IMR-90 (cell line): ENCODE measurements at regions not wholly inside any gene's neighbourhood (a gene's known extent, or its start where the extent isn't known, plus 50 kb on each side); places are given as distances from the start of the nearest gene placed in this dataset.

Source experiments
- ATAC-seq: fragments of 200-7000 bp; cut with Tn5 transposase; 2 replicates; pipeline ENCODE4 v1.9.1; 2020; ENCODE audit warnings: low read depth, mild to moderate bottlenecking, moderate library complexity
- BruUV-seq: library from RNA; stranded (reverse); fragments of 400-500 nt; replicated peaks from 2 replicates; lab custom pipeline; 2021; lab: Mats Ljungman, UMichigan
- CTCF ChIA-PET: fragments of 300-600 bp; formaldehyde crosslinking; extraction: SDS; loops from one replicate; lab custom pipeline; 2021; ENCODE audit warnings: antibody characterized with exemption; lab: Yijun Ruan, JAX
- POLR2A ChIA-PET: fragments of 300-600 bp; sonication (Branson Sonifier 250); formaldehyde crosslinking; loops from one replicate; lab custom pipeline; 2022; ENCODE audit warnings: antibody characterized with exemption; ENCODE audit not compliant: unreplicated experiment; lab: Charles Lee
- DNase-seq: peaks from one replicate; pipeline ENCODE4 v3.0.0; 2013
- H2AFZ ChIP-seq: replicated peaks from 2 replicates; pipeline ENCODE3; 2013; ENCODE audit warnings: low read length, mild to moderate bottlenecking; ENCODE audit not compliant: poor library complexity
- H2AK5ac ChIP-seq: 2 replicates; pipeline ENCODE4 v1.6.1; 2013; ENCODE audit warnings: low read depth, low read length, inconsistent platforms
- H2AK9ac ChIP-seq: replicated peaks from 2 replicates; pipeline ENCODE3; 2013; ENCODE audit warnings: mild to moderate bottlenecking, low read depth, low read length, moderate library complexity; ENCODE audit not compliant: poor library complexity
- H2BK120ac ChIP-seq: 2 replicates; pipeline ENCODE4 v1.6.1; 2013; ENCODE audit warnings: low read depth, low read length, inconsistent platforms
- H2BK15ac ChIP-seq: 3 replicates; pipeline ENCODE4 v1.6.1; 2013; ENCODE audit warnings: low read depth, low read length, inconsistent platforms
- H2BK20ac ChIP-seq: 2 replicates; pipeline ENCODE4 v1.6.1; 2013; ENCODE audit warnings: low read depth, mild to moderate bottlenecking, inconsistent platforms, low read length, moderate library complexity
- H2BK5ac ChIP-seq: 2 replicates; pipeline ENCODE4 v1.6.1; 2013; ENCODE audit warnings: mild to moderate bottlenecking, low read depth, low read length, inconsistent platforms; ENCODE audit not compliant: poor library complexity, severe bottlenecking
- H3K14ac ChIP-seq: replicated peaks from 2 replicates; pipeline ENCODE4 v1.6.1; 2013; ENCODE audit warnings: low read depth, low read length, inconsistent platforms
- H3K18ac ChIP-seq: 2 replicates; pipeline ENCODE4 v1.6.1; 2013; ENCODE audit warnings: low read depth, low read length, control low read depth
- H3K23ac ChIP-seq: 2 replicates; pipeline ENCODE4 v1.6.1; 2013; ENCODE audit warnings: low read depth, low read length, inconsistent platforms
- H3K27ac ChIP-seq: 2 replicates; pipeline ENCODE4 v1.5.1; 2013; ENCODE audit warnings: mild to moderate bottlenecking, control low read depth, low read length; ENCODE audit not compliant: insufficient read depth
- H3K27me3 ChIP-seq: 2 replicates; pipeline ENCODE4 v1.6.1; 2013; ENCODE audit warnings: low read length; ENCODE audit not compliant: control insufficient read depth, insufficient read depth
- H3K36me3 ChIP-seq: 2 replicates; pipeline ENCODE4 v1.6.1; 2013; ENCODE audit warnings: low read length, mixed read lengths; ENCODE audit not compliant: control insufficient read depth, insufficient read depth
- H3K4ac ChIP-seq: 2 replicates; pipeline ENCODE4 v1.6.1; 2013; ENCODE audit warnings: low read depth, low read length, inconsistent platforms
- H3K4me1 ChIP-seq: 2 replicates; pipeline ENCODE4 v1.6.1; 2013; ENCODE audit warnings: low read length, mixed read lengths; ENCODE audit not compliant: control insufficient read depth, insufficient read depth
- H3K4me2 ChIP-seq: 2 replicates; pipeline ENCODE4 v1.6.1; 2013; ENCODE audit warnings: low read depth, mild to moderate bottlenecking, control low read depth, low read length, moderate library complexity
- H3K4me3 ChIP-seq: 2 replicates; pipeline ENCODE4 v1.5.1; 2013; ENCODE audit warnings: low read depth, mild to moderate bottlenecking, control low read depth, low read length, moderate library complexity; ENCODE audit not compliant: insufficient read depth
- H3K56ac ChIP-seq: 2 replicates; pipeline ENCODE4 v1.6.1; 2013; ENCODE audit warnings: low read length, inconsistent platforms; ENCODE audit not compliant: insufficient read depth; ENCODE audit errors: extremely low read depth
- H3K79me1 ChIP-seq, 2 experiments: 2 replicates each; pipeline ENCODE4 v1.6.1; 2013; ENCODE audit warnings: low read length in 2 of 2, inconsistent platforms in 1 of 2, low read depth in 1 of 2
- H3K9ac ChIP-seq: 2 replicates; pipeline ENCODE4 v1.6.1; 2013; ENCODE audit warnings: low read depth, low read length, control low read depth
- H3K9me1 ChIP-seq: 2 replicates; pipeline ENCODE4 v1.6.1; 2013; ENCODE audit warnings: low read length, inconsistent platforms; ENCODE audit not compliant: insufficient read depth
- H3K9me3 ChIP-seq: 2 replicates; pipeline ENCODE4 v1.6.1; 2013; ENCODE audit warnings: low read length; ENCODE audit not compliant: control insufficient read depth, insufficient read depth
- H4K20me1 ChIP-seq: 2 replicates; pipeline ENCODE4 v1.6.1; 2013; ENCODE audit warnings: low read length, inconsistent platforms; ENCODE audit not compliant: insufficient read depth
- H4K5ac ChIP-seq: 2 replicates; pipeline ENCODE4 v1.6.1; 2013; ENCODE audit warnings: mild to moderate bottlenecking, low read depth, low read length, control low read depth
- H4K8ac ChIP-seq, 2 experiments: 2 replicates each; pipeline ENCODE4 v1.6.1; 2013; ENCODE audit warnings: low read depth in 2 of 2, low read length in 2 of 2, control low read depth in 1 of 2, inconsistent platforms in 1 of 2
- H4K91ac ChIP-seq: 2 replicates; pipeline ENCODE4 v1.6.1; 2013; ENCODE audit warnings: low read depth, low read length, inconsistent platforms; ENCODE audit not compliant: insufficient read depth
- BHLHE40 ChIP-seq: fragments of 150-350 bp; IDR thresholded peaks from 2 replicates; pipeline ENCODE4 v1.6.1; 2016; ENCODE audit warnings: mild to moderate bottlenecking, low read depth, low read length
- CEBPB ChIP-seq: IDR thresholded peaks from 2 replicates; pipeline ENCODE4 v1.6.1; 2012; ENCODE audit warnings: low read depth, low read length, improper control_type of control experiment
- CHD1 ChIP-seq: IDR thresholded peaks from 2 replicates; pipeline ENCODE4 v1.6.1; 2012; ENCODE audit warnings: low read depth, low read length, improper control_type of control experiment
- FOS ChIP-seq: fragments of 150-350 bp; IDR thresholded peaks from 2 replicates; pipeline ENCODE4 v1.6.1; 2016; ENCODE audit warnings: low read depth, low read length
- MXI1 ChIP-seq: IDR thresholded peaks from 2 replicates; pipeline ENCODE4 v1.6.1; 2012; ENCODE audit warnings: low read depth, mild to moderate bottlenecking, low read length, moderate library complexity, borderline replicate concordance
- RAD21 ChIP-seq: IDR thresholded peaks from 2 replicates; pipeline ENCODE4 v1.6.1; 2012; ENCODE audit warnings: low read length, improper control_type of control experiment
- RCOR1 ChIP-seq: IDR thresholded peaks from 2 replicates; pipeline ENCODE4 v1.6.1; 2012; ENCODE audit warnings: mild to moderate bottlenecking, low read length, improper control_type of control experiment; ENCODE audit not compliant: insufficient replicate concordance
- WGBS, 2 experiments: methylation state at CpG; one replicate each; pipeline versions ENCODE4 v1.1.5 to v1.1.7; 2013; ENCODE audit warnings: missing lambda C conversion rate in 2 of 2; ENCODE audit not compliant: insufficient read length in 1 of 2; ENCODE audit errors: extremely low coverage in 2 of 2; 5-methylcytosine and 5-hydroxymethylcytosine counted together
- dilution Hi-C: fragments of 300-500 bp; cut with HindIII; formaldehyde crosslinking; loops from one replicate; pipeline ENCODE4 v1.14.3; 2018; ENCODE audit warnings: low sequenced_read_pairs; ENCODE audit not compliant: unreplicated experiment
- in situ Hi-C: fragments of 300-500 bp; cut with MboI; formaldehyde crosslinking; loops from 3 replicates; pipeline ENCODE4 v1.14.3; 2019; ENCODE audit warnings: low sequenced_read_pairs, inconsistent platforms, mixed read lengths
- intact Hi-C: fragments of 100-400 bp; cut with micrococcal nuclease; formaldehyde crosslinking; loops from 2 replicates; pipeline ENCODE4 v1.10.0; 2022
- TF ChIP-seq, protein P1 (sequence below): conservative IDR thresholded peaks from 2 replicates; pipeline ENCODE4 v1.5.1; 2012; ENCODE audit warnings: mild to moderate bottlenecking, low read depth, low read length, improper control_type of control experiment

DNA sequence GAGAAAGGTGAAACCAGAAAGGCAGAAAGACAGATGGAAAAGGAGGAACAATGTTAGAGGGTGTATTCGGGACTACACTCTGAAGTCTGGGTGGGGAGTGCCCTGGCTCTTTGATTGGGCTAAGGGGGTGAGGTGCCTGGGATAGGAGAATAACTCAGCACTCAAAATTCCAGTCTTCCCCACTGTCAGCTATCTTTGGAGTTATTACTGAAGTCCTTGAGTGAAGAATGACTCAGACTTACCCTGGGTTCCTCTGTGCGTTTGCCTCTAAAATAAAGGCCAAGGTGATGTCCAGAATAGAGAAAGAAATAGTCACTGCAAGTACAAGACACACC is 151.8 kb upstream of the SERPINE2 start:
- intact Hi-C loops (no loop called here), in situ Hi-C loops (no loop called here), dilution Hi-C loops (no loop called here)
- Histone ChIP-seq H3K9ac (no peak overlapping the region), H4K20me1 (no peaks in the 10 kb centered on the region), H3K18ac (no peak overlapping the region), H3K4me1 (no peaks in the 10 kb centered on the region), H2BK5ac (no peak overlapping the region), H2BK120ac (no peak overlapping the region), H3K14ac (no peak overlapping the region), H2BK20ac (no peak overlapping the region), H3K9me3 (peaks cover 8% of the 10 kb centered on the region; the same call in 1 of the 2 replicates), H3K4me3 (no peak overlapping the region), H3K27me3 (peaks cover 2% of the 10 kb centered on the region; the same call in 1 of the 2 replicates), H3K56ac (no peak overlapping the region), H4K8ac (no peak overlapping the region), H3K27ac (no peak overlapping the region), H2AFZ (no peak overlapping the region), H3K36me3 (no peaks in the 10 kb centered on the region), H3K9me1 (no peaks in the 10 kb centered on the region), H3K23ac (no peak overlapping the region), H3K4ac (no peak overlapping the region), H3K4me2 (no peak overlapping the region), H4K91ac (no peak overlapping the region), H2AK9ac (no peak overlapping the region), H4K5ac (no peak overlapping the region), H3K79me1 (no peaks in the 10 kb centered on the region), H2BK15ac (no peak overlapping the region), H2AK5ac (no peak overlapping the region)
- WGBS, 2 experiments, result no CpG with 5 or more reads among the region's 2 CpGs
- ATAC-seq (peak; percentile 40; the same call in 1 of the 2 replicates), DNase-seq (peak; percentile 8)
- TF ChIP-seq, protein P1, sequence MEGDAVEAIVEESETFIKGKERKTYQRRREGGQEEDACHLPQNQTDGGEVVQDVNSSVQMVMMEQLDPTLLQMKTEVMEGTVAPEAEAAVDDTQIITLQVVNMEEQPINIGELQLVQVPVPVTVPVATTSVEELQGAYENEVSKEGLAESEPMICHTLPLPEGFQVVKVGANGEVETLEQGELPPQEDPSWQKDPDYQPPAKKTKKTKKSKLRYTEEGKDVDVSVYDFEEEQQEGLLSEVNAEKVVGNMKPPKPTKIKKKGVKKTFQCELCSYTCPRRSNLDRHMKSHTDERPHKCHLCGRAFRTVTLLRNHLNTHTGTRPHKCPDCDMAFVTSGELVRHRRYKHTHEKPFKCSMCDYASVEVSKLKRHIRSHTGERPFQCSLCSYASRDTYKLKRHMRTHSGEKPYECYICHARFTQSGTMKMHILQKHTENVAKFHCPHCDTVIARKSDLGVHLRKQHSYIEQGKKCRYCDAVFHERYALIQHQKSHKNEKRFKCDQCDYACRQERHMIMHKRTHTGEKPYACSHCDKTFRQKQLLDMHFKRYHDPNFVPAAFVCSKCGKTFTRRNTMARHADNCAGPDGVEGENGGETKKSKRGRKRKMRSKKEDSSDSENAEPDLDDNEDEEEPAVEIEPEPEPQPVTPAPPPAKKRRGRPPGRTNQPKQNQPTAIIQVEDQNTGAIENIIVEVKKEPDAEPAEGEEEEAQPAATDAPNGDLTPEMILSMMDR, result no peak
- TF ChIP-seq BHLHE40 (no peak), CHD1 (no peak), RAD21 (no peak), FOS (no peak), CEBPB (no peak), RCOR1 (no peak), MXI1 (no peak)
- ChIA-PET POLR2A (no interaction called here), CTCF (no interaction called here)
- BruUV-seq, result no TSS peak
